IMR-90 (cell line): ENCODE measurements at regions not wholly inside any gene's neighbourhood (a gene's known extent, or its start where the extent isn't known, plus 50 kb on each side); places are given as distances from the start of the nearest gene placed in this dataset.
A peak's percentile ranks its signal among the peaks of the same experiment; 100 is the strongest.
"Not testable (repeated sequence)": the region's sequence is repeated elsewhere in the genome, so short reads cannot be mapped to it uniquely, and the experiment has no call there.

Source experiments
- ATAC-seq: fragments of 200-7000 bp; cut with Tn5 transposase; 2 replicates; pipeline ENCODE4 v1.9.1; 2020; ENCODE audit warnings: low read depth, mild to moderate bottlenecking, moderate library complexity
- BruUV-seq: library from RNA; stranded (reverse); fragments of 400-500 nt; replicated peaks from 2 replicates; lab custom pipeline; 2021; lab: Mats Ljungman, UMichigan
- CTCF ChIA-PET: fragments of 300-600 bp; formaldehyde crosslinking; extraction: SDS; loops from one replicate; lab custom pipeline; 2021; ENCODE audit warnings: antibody characterized with exemption; lab: Yijun Ruan, JAX
- POLR2A ChIA-PET: fragments of 300-600 bp; sonication (Branson Sonifier 250); formaldehyde crosslinking; loops from one replicate; lab custom pipeline; 2022; ENCODE audit warnings: antibody characterized with exemption; ENCODE audit not compliant: unreplicated experiment; lab: Charles Lee
- DNase-seq: peaks from one replicate; pipeline ENCODE4 v3.0.0; 2013
- H2AFZ ChIP-seq: replicated peaks from 2 replicates; pipeline ENCODE3; 2013; ENCODE audit warnings: low read length, mild to moderate bottlenecking; ENCODE audit not compliant: poor library complexity
- H2AK5ac ChIP-seq: 2 replicates; pipeline ENCODE4 v1.6.1; 2013; ENCODE audit warnings: low read depth, low read length, inconsistent platforms
- H2AK9ac ChIP-seq: replicated peaks from 2 replicates; pipeline ENCODE3; 2013; ENCODE audit warnings: mild to moderate bottlenecking, low read depth, low read length, moderate library complexity; ENCODE audit not compliant: poor library complexity
- H2BK120ac ChIP-seq: 2 replicates; pipeline ENCODE4 v1.6.1; 2013; ENCODE audit warnings: low read depth, low read length, inconsistent platforms
- H2BK15ac ChIP-seq: 3 replicates; pipeline ENCODE4 v1.6.1; 2013; ENCODE audit warnings: low read depth, low read length, inconsistent platforms
- H2BK20ac ChIP-seq: 2 replicates; pipeline ENCODE4 v1.6.1; 2013; ENCODE audit warnings: low read depth, mild to moderate bottlenecking, inconsistent platforms, low read length, moderate library complexity
- H2BK5ac ChIP-seq: 2 replicates; pipeline ENCODE4 v1.6.1; 2013; ENCODE audit warnings: mild to moderate bottlenecking, low read depth, low read length, inconsistent platforms; ENCODE audit not compliant: poor library complexity, severe bottlenecking
- H3K14ac ChIP-seq: replicated peaks from 2 replicates; pipeline ENCODE4 v1.6.1; 2013; ENCODE audit warnings: low read depth, low read length, inconsistent platforms
- H3K18ac ChIP-seq: 2 replicates; pipeline ENCODE4 v1.6.1; 2013; ENCODE audit warnings: low read depth, low read length, control low read depth
- H3K23ac ChIP-seq: 2 replicates; pipeline ENCODE4 v1.6.1; 2013; ENCODE audit warnings: low read depth, low read length, inconsistent platforms
- H3K27ac ChIP-seq: 2 replicates; pipeline ENCODE4 v1.5.1; 2013; ENCODE audit warnings: mild to moderate bottlenecking, control low read depth, low read length; ENCODE audit not compliant: insufficient read depth
- H3K27me3 ChIP-seq: 2 replicates; pipeline ENCODE4 v1.6.1; 2013; ENCODE audit warnings: low read length; ENCODE audit not compliant: control insufficient read depth, insufficient read depth
- H3K36me3 ChIP-seq: 2 replicates; pipeline ENCODE4 v1.6.1; 2013; ENCODE audit warnings: low read length, mixed read lengths; ENCODE audit not compliant: control insufficient read depth, insufficient read depth
- H3K4ac ChIP-seq: 2 replicates; pipeline ENCODE4 v1.6.1; 2013; ENCODE audit warnings: low read depth, low read length, inconsistent platforms
- H3K4me1 ChIP-seq: 2 replicates; pipeline ENCODE4 v1.6.1; 2013; ENCODE audit warnings: low read length, mixed read lengths; ENCODE audit not compliant: control insufficient read depth, insufficient read depth
- H3K4me2 ChIP-seq: 2 replicates; pipeline ENCODE4 v1.6.1; 2013; ENCODE audit warnings: low read depth, mild to moderate bottlenecking, control low read depth, low read length, moderate library complexity
- H3K4me3 ChIP-seq: 2 replicates; pipeline ENCODE4 v1.5.1; 2013; ENCODE audit warnings: low read depth, mild to moderate bottlenecking, control low read depth, low read length, moderate library complexity; ENCODE audit not compliant: insufficient read depth
- H3K56ac ChIP-seq: 2 replicates; pipeline ENCODE4 v1.6.1; 2013; ENCODE audit warnings: low read length, inconsistent platforms; ENCODE audit not compliant: insufficient read depth; ENCODE audit errors: extremely low read depth
- H3K79me1 ChIP-seq, 2 experiments: 2 replicates each; pipeline ENCODE4 v1.6.1; 2013; ENCODE audit warnings: low read length in 2 of 2, inconsistent platforms in 1 of 2, low read depth in 1 of 2
- H3K9ac ChIP-seq: 2 replicates; pipeline ENCODE4 v1.6.1; 2013; ENCODE audit warnings: low read depth, low read length, control low read depth
- H3K9me1 ChIP-seq: 2 replicates; pipeline ENCODE4 v1.6.1; 2013; ENCODE audit warnings: low read length, inconsistent platforms; ENCODE audit not compliant: insufficient read depth
- H3K9me3 ChIP-seq: 2 replicates; pipeline ENCODE4 v1.6.1; 2013; ENCODE audit warnings: low read length; ENCODE audit not compliant: control insufficient read depth, insufficient read depth
- H4K20me1 ChIP-seq: 2 replicates; pipeline ENCODE4 v1.6.1; 2013; ENCODE audit warnings: low read length, inconsistent platforms; ENCODE audit not compliant: insufficient read depth
- H4K5ac ChIP-seq: 2 replicates; pipeline ENCODE4 v1.6.1; 2013; ENCODE audit warnings: mild to moderate bottlenecking, low read depth, low read length, control low read depth
- H4K8ac ChIP-seq, 2 experiments: 2 replicates each; pipeline ENCODE4 v1.6.1; 2013; ENCODE audit warnings: low read depth in 2 of 2, low read length in 2 of 2, control low read depth in 1 of 2, inconsistent platforms in 1 of 2
- H4K91ac ChIP-seq: 2 replicates; pipeline ENCODE4 v1.6.1; 2013; ENCODE audit warnings: low read depth, low read length, inconsistent platforms; ENCODE audit not compliant: insufficient read depth
- CEBPB ChIP-seq: IDR thresholded peaks from 2 replicates; pipeline ENCODE4 v1.6.1; 2012; ENCODE audit warnings: low read depth, low read length, improper control_type of control experiment
- WGBS, 2 experiments: methylation state at CpG; one replicate each; pipeline versions ENCODE4 v1.1.5 to v1.1.7; 2013; ENCODE audit warnings: missing lambda C conversion rate in 2 of 2; ENCODE audit not compliant: insufficient read length in 1 of 2; ENCODE audit errors: extremely low coverage in 2 of 2; 5-methylcytosine and 5-hydroxymethylcytosine counted together
- dilution Hi-C: fragments of 300-500 bp; cut with HindIII; formaldehyde crosslinking; loops from one replicate; pipeline ENCODE4 v1.14.3; 2018; ENCODE audit warnings: low sequenced_read_pairs; ENCODE audit not compliant: unreplicated experiment
- in situ Hi-C: fragments of 300-500 bp; cut with MboI; formaldehyde crosslinking; loops from 3 replicates; pipeline ENCODE4 v1.14.3; 2019; ENCODE audit warnings: low sequenced_read_pairs, inconsistent platforms, mixed read lengths
- intact Hi-C: fragments of 100-400 bp; cut with micrococcal nuclease; formaldehyde crosslinking; loops from 2 replicates; pipeline ENCODE4 v1.10.0; 2022
- TF ChIP-seq, protein P1 (sequence below): conservative IDR thresholded peaks from 2 replicates; pipeline ENCODE4 v1.5.1; 2012; ENCODE audit warnings: mild to moderate bottlenecking, low read depth, low read length, improper control_type of control experiment

DNA sequence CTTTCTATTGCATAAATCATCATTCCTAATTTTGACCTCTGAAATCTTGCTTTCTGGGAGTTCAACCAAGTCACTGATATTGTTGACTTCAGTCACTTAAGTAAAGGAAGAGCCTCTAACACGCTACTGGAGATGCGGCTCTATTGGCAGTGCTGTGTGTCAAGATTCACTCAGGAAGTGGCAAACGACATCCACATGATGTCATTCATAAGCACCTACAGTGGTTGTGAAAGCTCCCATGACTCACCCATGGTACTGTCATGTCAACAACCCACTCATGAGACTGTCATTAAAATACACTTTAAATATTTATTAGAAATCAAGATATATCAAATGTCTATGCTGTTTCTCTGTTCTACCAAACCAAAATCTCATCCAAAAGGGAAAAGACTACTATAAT is 52.5 kb upstream of the LHFPL3 start:
- no peak overlapping the region for H2AK9ac ChIP-seq
- no peaks in the 10 kb centered on the region for H3K4me1 ChIP-seq
- ChIA-PET POLR2A (no interaction called here), CTCF (no interaction called here)
- TF ChIP-seq, protein P1, sequence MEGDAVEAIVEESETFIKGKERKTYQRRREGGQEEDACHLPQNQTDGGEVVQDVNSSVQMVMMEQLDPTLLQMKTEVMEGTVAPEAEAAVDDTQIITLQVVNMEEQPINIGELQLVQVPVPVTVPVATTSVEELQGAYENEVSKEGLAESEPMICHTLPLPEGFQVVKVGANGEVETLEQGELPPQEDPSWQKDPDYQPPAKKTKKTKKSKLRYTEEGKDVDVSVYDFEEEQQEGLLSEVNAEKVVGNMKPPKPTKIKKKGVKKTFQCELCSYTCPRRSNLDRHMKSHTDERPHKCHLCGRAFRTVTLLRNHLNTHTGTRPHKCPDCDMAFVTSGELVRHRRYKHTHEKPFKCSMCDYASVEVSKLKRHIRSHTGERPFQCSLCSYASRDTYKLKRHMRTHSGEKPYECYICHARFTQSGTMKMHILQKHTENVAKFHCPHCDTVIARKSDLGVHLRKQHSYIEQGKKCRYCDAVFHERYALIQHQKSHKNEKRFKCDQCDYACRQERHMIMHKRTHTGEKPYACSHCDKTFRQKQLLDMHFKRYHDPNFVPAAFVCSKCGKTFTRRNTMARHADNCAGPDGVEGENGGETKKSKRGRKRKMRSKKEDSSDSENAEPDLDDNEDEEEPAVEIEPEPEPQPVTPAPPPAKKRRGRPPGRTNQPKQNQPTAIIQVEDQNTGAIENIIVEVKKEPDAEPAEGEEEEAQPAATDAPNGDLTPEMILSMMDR = no peak
- TF ChIP-seq CEBPB = 0 out of 2 replicates have a peak, but pooled peaks have one; percentile 6
- no peak overlapping the region for H4K91ac ChIP-seq
- DNase-seq (peak; percentile 8), ATAC-seq (no peak)
- H3K36me3 ChIP-seq = no peaks in the 10 kb centered on the region
- H3K14ac ChIP-seq = no peak overlapping the region
- H3K4me3 ChIP-seq = no peak overlapping the region
- dilution Hi-C loops = no loop called here
- in situ Hi-C loops = no loop called here
- H4K5ac ChIP-seq = no peak overlapping the region
- no peaks in the 10 kb centered on the region for H3K9me3 ChIP-seq
- H3K9me1 ChIP-seq = no peaks in the 10 kb centered on the region
- no TSS peak for BruUV-seq
- no peak overlapping the region for H2BK5ac ChIP-seq
- H2BK15ac ChIP-seq = no peak overlapping the region
- no peak overlapping the region for H2AK5ac ChIP-seq
- H3K79me1 ChIP-seq = no peaks in the 10 kb centered on the region
- no peak overlapping the region for H3K9ac ChIP-seq
- no peak overlapping the region for H3K27ac ChIP-seq
- intact Hi-C loops = no loop called here
- no CpG with 5 or more reads among the region's 3 CpGs for WGBS, 2 experiments
- no peak overlapping the region for H3K23ac ChIP-seq
- no peak overlapping the region for H4K8ac ChIP-seq
- no peak overlapping the region for H3K4me2 ChIP-seq
- H2BK120ac ChIP-seq = no peak overlapping the region
- H2BK20ac ChIP-seq = no peak overlapping the region
- H2AFZ ChIP-seq = no peak overlapping the region
- no peak overlapping the region for H3K56ac ChIP-seq
- H3K4ac ChIP-seq = no peak overlapping the region
- no peaks in the 10 kb centered on the region for H4K20me1 ChIP-seq
- H3K27me3 ChIP-seq = no peaks in the 10 kb centered on the region
- H3K18ac ChIP-seq = no peak overlapping the region

DNA sequence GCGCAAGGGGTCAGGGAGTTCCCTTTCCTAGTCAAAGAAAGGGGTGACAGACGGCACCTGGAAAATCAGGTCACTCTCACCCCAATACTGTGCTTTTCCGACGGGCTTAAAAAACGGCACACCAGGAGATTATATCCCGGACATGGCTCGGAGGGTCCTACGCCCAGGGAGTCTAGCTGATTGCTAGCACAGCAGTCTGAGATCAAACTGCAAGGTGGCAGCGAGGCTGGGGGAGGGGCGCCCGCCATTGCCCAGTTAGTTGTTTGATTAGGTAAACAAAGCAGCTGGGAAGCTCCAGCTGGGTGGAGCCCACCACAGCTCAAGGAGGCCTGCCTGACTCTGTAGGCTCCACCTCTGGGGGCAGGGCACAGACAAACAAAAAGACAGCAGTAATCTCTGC is 51.7 kb upstream of the LHFPL3 start:
- H3K4me3 ChIP-seq, H3K36me3 ChIP-seq, H3K27ac ChIP-seq, CTCF ChIA-PET, H2AK5ac ChIP-seq, H3K9me3 ChIP-seq, H2BK5ac ChIP-seq, H3K9me1 ChIP-seq, H3K27me3 ChIP-seq, H3K56ac ChIP-seq, H4K91ac ChIP-seq, H4K8ac ChIP-seq, H3K18ac ChIP-seq, POLR2A ChIA-PET, H3K23ac ChIP-seq, H3K4me1 ChIP-seq, H3K4me2 ChIP-seq, H2AFZ ChIP-seq, H2BK15ac ChIP-seq, DNase-seq, intact Hi-C loops, H3K9ac ChIP-seq, H3K14ac ChIP-seq, H4K5ac ChIP-seq, H4K20me1 ChIP-seq, H3K79me1 ChIP-seq, H2BK120ac ChIP-seq, H3K4ac ChIP-seq, H2AK9ac ChIP-seq, BruUV-seq, in situ Hi-C loops, dilution Hi-C loops, ATAC-seq, H2BK20ac ChIP-seq: not testable (repeated sequence)
- WGBS, 2 experiments = no CpG with 5 or more reads among the region's 11 CpGs
